NCI-H1694 treated with DMSO at 0.1 percent for 48 hours (cell line): ENCODE measurements at regions not wholly inside any gene's neighbourhood (a gene's known extent, or its start where the extent isn't known, plus 50 kb on each side); places are given as distances from the start of the nearest gene placed in this dataset.

Experiments
- DNase-seq: peaks from one replicate; lab custom pipeline; 2025; lab: John Stamatoyannopoulos, UW

GRCh38 chr2:18465979-18466378 is 94.5 kb downstream of the RDH14 start:
- no peak for DNase-seq

- DNase-seq = no peak
These were observed 95.5 kb downstream of the RDH14 start for GRCh38 chr2:18464913-18465312.

- DNase-seq = no peak
These were observed 104.4 kb downstream of the RDH14 start for GRCh38 chr2:18456026-18456425.

- peak; percentile 22 for DNase-seq
These were observed 105.1 kb downstream of the RDH14 start for GRCh38 chr2:18455236-18455862.

- DNase-seq = no peak
These were observed 105.7 kb downstream of the RDH14 start for GRCh38 chr2:18454692-18455235.

GRCh38 chr2:18446715-18447114 is 113.7 kb downstream of the RDH14 start:
- no peak for DNase-seq

- DNase-seq = peak; percentile 9
These were observed 114.8 kb downstream of the RDH14 start for GRCh38 chr2:18445433-18446320.

GRCh38 chr2:18444806-18445205 is 115.6 kb downstream of the RDH14 start:
- DNase-seq = no peak

- DNase-seq = no peak
These were observed 118.9 kb downstream of the RDH14 start for GRCh38 chr2:18441583-18441982.

- no peak for DNase-seq
These were observed 119.7 kb downstream of the RDH14 start for GRCh38 chr2:18440777-18441176.

GRCh38 chr2:18440141-18440661 is 120.3 kb downstream of the RDH14 start:
- no peak for DNase-seq

- no peak for DNase-seq
These were observed 120.7 kb downstream of the RDH14 start for GRCh38 chr2:18439716-18440115.

GRCh38 chr2:18437909-18438308 is 122.5 kb downstream of the RDH14 start:
- DNase-seq = no peak

GRCh38 chr2:18436503-18437005 is 123.9 kb downstream of the RDH14 start:
- DNase-seq = no peak

- peak; percentile 84 for DNase-seq
These were observed 124.9 kb downstream of the RDH14 start for GRCh38 chr2:18435426-18436037.

- DNase-seq = no peak
These were observed 126.6 kb downstream of the RDH14 start for GRCh38 chr2:18433872-18434271.

GRCh38 chr2:18432999-18433398 is 127.5 kb downstream of the RDH14 start:
- no peak for DNase-seq

GRCh38 chr2:18430996-18431748 is 129.3 kb downstream of the RDH14 start:
- no peak for DNase-seq

- no peak for DNase-seq
These were observed 131.9 kb downstream of the RDH14 start for GRCh38 chr2:18428516-18428915.

- DNase-seq = no peak
These were observed 132.7 kb downstream of the RDH14 start for GRCh38 chr2:18427762-18428161.

- DNase-seq = no peak
These were observed 134.3 kb downstream of the RDH14 start for GRCh38 chr2:18426174-18426573.
